SK-N-MC (cell line): ENCODE measurements at regions not wholly inside any gene's neighbourhood (a gene's known extent, or its start where the extent isn't known, plus 50 kb on each side); places are given as distances from the start of the nearest gene placed in this dataset.

Experiments
- EZH2 ChIP-seq: fragments of 200-600 bp; sonication (generic); IDR thresholded peaks from one replicate; pipeline ENCODE4 v1.6.1; 2017; ENCODE audit warnings: antibody characterized with exemption
- FOXP2 ChIP-seq: optimal IDR thresholded peaks from 2 replicates; pipeline ENCODE3; 2011; ENCODE audit warnings: mild to moderate bottlenecking, moderate library complexity; ENCODE audit not compliant: insufficient read depth; ENCODE audit errors: extremely low read length, control extremely low read depth
- POLR2AphosphoS5 ChIP-seq: IDR thresholded peaks from 2 replicates; pipeline ENCODE4 v1.6.1; 2012; ENCODE audit warnings: mild to moderate bottlenecking, low read depth, low read length, borderline replicate concordance

DNA sequence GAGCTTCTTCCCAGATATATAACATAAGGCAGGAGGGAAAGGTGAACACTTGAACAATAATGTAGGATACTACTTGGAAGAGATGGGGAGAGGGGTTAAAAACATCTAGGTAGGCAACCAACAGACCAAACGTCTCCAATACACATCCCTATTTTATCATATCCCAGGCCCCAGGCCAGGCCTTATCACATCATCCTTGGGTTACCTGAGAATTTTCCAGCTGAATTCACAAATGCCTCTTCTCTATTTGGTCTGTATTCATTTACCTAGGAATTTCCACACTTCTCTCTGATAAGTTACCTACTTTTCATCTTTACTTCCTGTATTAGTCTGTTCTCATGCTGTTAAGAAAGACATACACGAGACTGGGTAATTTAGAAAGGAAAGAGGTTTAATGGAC, 141.9 kb upstream of the C1orf21 start:
- TF ChIP-seq EZH2 (no peak), POLR2AphosphoS5 (no peak), FOXP2 (no peak)
